Stimulated activated CD4-positive, alpha-beta T cell treated with anti-CD3 and anti-CD28 coated beads, Interleukin-12 subunit alpha, Interleukin-12 subunit beta, amount 100 ng/mL, for 4 hours (primary cell): ENCODE measurements at regions not wholly inside any gene's neighbourhood (a gene's known extent, or its start where the extent isn't known, plus 50 kb on each side); places are given as distances from the start of the nearest gene placed in this dataset.

Experiments
- DNase-seq: peaks from one replicate; pipeline ENCODE4 v3.0.0-alpha.2; 2020

DNA sequence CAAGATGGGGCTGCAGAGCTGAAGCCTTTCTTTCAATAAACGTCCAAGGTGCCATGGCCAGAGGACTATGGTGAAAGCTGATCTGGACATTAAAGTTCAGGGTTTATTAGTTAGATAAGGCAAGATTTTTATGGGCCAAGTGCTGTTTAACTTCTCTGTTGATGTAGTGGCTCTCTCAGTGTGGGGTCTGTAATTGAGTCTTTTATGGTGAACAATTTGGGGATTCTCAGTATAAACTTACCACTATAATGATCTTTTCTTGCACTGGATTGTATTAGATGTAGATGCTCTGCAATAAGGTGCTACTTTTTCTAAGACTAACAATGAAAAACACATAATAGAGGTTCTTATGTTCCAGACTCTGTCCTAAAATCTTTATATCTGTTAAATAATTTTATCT lies 190.1 kb upstream of the KLF12 start:
- no peak for DNase-seq

DNA sequence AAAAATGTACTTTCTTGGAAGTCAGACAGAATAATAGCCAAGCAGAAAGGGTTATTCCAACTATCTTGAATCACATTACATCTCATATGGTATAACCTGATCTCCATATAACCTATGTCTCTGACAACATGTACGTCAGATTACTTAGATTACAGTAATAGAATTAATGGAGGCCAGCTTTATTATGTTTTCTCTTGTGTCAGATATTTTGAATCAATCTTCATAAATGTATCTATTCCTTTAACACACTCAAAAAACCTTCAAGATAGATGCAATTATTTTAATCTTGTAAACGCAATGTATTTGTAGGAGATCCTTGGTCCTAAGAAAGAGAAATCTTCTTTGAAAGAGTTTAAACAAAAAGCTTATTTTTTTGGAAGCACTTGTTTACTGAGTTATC lies 188.4 kb upstream of the KLF12 start:
- no peak for DNase-seq

DNA sequence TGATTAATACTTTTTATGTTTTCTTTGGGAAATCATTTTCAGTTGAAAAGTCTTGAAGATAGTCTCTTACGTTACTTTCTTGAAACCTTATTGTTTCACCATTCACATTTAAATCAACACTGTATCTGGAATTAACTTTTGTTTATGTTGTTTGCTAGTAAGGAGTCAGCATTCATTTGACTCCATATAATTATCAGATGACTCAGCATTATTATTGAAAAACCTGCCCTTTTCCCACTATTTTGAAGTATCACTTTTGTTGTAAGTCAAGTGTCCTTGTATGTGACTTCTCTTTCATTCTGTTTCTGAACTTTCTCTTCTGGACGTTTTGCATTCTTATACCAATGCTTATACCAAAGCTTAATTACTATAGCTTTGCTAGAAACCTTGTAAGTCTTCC lies 186.1 kb upstream of the KLF12 start:
- no peak for DNase-seq

DNA sequence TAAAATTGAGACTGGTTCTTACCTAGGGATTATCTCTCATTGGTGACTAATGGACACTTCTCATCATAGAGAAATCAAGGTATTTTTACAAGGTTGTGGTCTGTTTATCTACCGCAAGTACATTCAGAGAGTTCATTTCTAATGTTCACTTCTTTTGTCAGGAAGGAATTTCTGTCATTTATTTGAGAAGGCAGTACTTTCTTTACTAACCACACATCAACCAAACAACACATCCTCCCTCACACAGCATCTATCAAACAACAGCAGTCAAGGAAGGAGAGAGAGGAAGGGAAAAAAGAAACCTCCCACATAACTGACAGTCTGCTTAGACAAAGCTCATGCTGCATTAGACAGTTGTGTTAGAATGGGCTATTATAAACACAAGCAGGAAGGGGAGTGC lies 182.3 kb upstream of the KLF12 start:
- DNase-seq: no peak

DNA sequence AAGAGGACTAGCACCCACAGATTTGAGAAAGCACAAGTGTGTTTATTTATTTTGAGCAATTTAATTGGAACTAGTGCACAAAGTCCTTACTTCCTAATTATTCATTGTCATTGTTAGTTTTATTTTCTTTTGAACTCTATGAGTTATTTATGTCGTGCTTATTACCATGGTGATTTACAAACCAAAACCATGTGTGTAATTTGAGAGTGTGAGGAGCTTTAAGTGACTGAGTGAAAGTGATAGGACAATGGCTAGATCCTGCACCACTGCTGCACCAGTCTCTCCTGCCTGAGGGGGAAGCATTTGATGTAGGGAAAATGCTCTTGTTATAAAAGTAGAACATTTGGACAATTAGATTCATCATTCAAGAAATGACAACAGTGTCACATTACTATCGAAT lies 172.3 kb upstream of the KLF12 start:
- DNase-seq: no peak

DNA sequence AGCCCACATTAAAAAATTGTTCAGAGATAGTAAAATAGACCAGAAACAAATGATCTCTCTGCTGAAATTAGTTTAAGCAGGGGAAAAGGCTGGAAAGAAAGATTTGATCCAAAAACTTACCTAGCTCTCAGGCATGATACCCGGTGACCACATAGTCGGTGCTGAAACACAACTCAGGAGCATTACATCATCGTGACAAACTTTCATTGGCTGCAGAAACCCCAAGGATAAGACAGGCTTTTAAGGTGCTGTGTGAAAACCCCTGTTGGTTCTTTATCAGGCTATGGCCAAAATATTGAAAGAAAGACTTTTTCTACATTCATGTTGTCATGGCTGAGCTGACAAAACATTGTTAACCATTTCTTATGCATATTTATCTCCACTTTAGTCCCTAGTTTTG lies 171.7 kb upstream of the KLF12 start:
- no peak for DNase-seq

DNA sequence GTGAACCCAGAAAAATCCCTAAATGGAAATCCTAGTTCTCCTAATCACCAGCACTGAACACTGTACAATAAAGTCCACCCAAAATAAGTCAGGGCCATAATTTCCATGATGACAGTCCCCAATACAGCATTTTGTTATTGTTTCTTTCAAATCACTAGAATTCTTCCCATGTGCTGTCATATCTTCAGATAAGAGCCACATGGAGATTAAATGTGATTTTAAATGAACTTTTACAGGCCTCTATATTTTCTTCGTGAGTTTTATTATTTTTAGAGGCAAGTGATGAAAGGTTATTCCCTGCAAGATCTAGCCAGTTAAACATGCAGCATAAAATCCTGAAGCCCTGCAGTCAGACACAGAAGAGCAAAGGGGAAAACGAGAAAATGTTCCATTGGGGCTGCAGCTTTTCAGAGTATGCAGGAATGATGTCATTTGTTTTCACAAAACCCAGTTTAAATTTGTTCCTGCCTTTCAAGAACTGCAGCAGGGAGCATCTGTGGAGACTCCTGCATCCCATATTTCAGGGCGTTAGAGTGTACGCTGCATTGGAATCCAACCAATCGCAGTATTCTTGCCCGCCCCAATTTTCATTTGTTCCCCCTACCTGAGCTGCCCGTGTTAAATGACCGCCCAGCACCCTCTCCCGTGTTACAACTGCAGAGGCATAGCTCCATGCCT lies 167.2 kb upstream of the KLF12 start:
- no peak for DNase-seq

DNA sequence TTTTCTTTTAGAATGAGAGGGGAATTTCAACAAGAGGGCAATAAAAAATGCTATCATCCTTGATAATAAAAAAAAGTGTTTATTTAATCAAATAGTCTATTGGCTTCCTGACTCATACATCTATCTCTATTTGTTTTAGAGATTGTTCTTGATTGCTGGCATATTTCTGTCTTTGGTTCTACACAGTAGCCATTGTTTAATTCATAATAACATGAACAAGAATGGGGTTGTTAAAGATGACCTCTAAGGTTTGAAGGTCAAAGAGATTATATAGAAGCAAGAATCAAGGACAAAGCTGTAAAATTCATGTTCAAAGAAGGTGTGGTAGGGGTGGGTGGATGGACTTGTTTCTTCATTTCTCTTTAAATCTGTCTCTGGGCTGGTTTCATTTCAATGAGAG lies 166.0 kb upstream of the KLF12 start:
- DNase-seq: no peak

DNA sequence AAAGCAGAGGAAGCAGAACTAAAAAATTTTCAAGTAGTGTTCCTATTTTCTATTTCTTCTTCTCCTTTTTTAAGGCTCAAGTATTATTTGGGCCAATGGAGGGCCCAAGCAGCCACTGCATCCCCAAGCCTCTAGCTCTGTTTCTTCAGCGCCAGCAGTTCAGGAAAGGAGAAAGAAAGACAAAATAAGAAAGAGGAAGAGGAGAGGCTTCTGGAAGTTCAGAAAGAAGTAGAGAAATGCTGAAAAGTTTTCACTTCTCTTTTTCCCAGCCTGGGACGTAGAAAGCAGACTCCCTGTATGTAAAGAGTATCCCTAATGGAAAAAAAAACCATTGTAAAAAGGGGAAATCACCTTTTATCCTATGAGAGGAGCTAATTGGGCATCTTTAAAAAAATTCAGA lies 165.5 kb upstream of the KLF12 start:
- DNase-seq: no peak

DNA sequence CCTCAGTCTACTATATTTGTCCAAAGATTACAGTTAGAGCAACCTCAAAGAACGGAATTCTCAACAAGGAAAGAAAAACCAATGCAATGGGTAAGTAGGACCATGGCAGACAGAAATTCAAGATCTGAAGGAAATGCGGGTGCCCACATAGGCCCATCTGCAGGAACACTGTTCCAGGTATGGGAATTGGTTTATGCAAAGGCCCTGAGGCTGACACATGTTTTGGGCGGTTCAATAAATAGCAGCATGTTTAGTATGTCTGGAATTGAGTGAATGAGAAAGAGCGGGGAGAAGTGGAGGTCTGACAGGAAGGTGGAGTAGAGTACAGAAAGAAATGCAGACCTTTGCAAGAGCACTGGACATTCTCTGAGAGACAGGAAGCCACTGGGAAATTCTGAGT lies 164.7 kb upstream of the KLF12 start:
- DNase-seq: no peak

DNA sequence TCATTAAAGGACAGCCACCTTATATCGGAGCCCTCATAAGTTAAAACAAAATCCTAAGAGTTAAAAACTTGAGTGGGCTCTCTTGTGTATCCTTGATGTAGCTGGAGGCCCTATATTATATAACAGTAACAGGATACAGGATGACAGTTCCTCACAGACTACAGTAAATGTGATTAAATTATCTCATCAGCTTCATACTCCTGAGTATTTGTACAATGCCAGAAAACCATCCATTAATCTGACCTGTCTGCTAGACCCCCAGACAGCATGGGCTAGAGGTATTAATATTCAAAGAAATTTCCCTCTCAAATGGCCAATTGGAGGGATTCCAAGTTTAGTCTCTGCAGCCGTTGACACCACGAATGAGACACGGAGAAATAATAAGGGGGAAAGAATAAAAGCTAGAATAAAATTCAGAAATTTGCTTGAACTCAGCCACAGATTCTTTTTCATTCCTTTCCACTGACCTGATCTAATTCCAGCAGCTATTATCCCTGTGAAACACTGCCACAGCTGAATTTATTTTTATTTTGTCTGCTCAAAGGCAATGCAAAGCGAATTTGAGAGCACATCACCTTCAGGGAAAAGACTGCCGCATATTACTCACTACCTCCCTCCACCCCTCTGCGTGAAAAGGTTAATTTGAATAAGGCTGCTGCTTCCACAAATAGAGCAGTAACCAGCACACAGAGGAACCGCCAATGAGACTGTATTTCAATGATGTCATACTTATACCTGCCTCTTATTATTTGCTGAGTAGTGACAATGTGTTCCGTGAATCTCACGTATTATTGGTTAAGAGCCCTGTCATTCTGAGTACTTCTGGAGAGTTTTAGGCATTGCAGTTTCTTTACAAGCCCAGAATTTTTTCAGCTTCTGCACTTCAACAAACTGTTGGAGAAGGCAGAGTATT lies 155.9 kb upstream of the KLF12 start:
- DNase-seq: no peak

DNA sequence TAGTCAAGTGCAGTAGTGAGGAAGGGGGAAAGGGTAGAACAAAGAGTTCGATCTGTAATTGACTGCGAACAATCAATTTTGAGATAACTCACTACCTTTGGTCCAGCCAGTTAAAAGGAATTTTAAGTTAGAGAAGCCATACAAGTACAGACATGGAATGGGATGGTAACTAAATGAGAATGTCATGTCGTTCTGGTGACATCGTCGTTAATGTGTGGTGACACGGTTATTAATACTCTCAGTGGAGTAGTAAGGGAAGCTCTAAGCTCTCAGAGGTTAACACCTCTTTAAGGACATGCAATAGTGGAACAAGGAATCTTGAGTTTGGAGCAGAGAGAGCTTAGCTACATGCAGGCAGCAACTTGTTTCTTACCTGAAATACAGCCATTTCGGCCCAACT lies 154.9 kb upstream of the KLF12 start:
- DNase-seq: no peak

DNA sequence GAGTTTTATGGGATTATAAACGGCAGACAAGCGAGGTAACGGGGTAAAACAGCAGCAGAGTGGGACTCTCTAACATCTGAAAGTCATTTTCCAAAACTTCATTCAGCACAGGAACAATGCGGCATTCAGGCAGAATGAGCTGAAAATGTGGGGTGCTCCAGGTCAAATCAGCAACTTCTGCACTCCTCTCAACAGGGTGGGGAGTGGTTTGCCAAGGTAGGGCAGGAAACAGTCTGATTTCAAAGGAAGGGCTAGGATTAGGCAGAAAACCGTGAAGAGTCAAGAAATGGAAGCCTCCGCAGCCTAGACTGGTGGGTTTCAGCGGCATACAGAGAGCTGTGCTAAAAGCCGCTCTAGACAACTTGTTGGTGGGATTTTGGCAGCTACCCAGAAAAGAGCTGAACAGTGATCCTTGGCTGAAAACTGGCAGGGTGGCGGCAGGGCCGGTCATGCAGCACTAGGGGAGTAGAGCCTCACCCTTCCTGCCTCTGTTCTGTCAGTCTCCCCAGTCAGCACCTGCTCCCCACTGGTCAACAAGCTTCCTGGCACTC lies 154.2 kb upstream of the KLF12 start:
- DNase-seq: no peak

DNA sequence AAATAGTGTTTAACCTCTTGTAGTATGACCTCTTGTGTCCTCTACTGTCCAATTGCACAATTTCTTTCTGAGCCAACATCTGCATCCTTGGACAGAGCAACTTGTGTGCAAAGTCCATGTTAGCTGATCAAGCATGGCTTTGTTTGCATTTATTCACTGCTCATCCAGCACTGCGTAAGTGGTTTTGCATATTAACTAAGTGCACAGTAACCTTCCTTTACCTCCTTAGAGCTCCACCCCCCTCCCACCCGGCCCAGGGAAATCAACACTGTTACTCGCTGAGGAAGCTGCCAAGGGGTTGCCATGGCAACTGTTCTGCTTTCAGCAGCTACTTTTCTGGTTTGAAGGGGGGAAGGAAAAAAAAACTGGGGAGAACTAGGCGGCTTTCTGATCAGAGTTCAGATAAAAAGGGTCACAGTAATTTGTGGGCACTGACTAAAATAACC lies 153.5 kb upstream of the KLF12 start:
- DNase-seq: peak; percentile 67

DNA sequence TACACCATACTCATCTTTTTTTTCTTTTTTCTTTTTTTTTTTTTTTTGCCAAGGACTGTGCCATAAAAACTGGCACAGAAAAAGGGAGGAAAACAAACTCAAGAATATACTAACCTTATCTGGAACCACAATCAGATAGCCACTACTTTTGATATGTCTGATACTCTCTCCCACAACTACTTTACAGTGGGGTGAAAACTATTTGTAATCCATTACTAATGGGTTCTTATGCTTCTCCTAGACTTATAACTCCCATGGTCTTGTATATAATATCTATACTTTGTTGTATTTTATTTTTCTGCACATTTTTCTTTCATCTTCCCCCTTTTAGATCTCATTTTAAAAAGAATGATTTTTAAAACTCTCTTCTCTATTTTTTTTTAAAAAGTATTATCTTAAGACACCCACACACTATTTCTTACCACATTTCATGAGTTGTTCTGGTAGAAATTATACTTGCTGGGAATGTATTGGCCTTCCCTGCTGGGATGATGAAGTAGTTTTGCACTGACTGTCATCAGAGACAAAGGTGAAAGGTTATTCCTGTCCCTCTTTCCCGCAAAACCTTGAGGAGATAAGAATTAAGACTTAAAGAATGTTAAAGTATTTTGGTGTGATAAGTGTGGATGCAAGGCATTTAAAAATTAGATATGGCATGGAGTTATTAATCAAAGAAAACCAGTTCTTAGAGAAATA lies 146.7 kb upstream of the KLF12 start:
- DNase-seq: no peak

DNA sequence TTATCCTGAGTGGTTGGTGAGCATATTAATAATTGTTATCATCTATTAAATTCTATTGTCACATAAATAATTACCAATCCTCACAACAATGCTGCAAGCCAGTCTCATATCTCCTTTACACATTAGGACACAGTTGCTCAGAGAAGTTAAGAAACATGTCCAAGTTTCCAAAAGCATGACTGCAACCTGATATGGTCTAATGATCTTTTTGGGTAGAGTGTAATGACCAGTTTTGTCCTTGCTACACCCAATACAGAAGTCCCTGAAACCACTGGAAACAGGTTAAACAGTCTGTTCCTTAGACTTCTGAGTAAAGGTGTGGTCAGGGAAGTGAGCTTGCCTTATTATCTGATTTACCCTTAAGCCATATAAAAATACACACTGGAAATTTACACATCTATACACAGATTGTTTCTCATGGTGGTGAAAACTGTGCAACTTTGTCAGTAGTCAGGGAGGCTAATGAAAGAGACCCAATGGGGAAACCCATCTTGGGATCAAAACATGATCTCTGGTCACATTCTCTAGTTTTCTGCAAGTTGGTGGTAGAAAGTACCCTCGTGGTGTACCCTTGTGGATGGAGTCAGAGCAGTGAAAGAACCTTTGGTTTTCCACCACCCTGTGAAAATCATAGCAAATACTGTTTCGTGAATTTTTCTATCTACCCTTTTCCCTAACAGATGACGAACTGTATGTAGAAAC lies 146.0 kb upstream of the KLF12 start:
- no peak for DNase-seq

DNA sequence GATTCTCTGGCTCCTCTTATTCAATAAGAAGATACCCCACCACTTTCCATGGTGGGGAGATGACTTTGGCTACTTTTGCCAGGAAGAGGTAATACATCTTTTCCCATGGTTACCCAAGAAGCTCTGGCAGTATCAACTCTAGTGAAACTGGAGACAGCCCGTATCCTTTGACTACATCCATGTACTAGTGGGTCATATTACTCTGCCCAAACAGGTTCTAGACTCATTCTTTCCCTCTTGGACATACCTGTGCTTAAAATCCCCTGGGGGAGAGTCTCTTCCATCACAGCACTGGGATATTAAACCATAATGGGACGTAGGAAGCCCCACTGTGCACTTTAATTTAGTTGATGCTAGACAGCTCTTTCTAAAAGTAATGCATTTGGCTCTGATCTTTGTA lies 144.7 kb upstream of the KLF12 start:
- DNase-seq: no peak

DNA sequence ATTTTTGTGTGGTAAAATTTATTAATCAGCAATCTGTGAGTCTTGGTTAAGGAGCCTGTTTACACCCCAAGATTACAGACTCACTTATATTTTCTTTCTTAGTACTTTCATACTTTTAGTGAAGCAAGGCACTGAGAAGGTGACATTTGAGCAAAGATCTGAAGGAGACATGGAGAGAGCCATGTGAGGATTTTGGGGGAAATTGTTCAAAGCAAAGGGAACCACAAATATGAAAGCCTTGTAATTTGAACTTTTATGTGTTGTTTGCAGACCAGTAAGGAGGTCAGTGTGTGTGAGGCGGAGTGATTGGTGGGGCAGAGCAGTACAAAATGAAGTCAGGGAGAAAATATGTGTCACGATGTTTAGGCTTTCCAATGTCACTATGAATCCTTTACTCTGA lies 140.7 kb upstream of the KLF12 start:
- DNase-seq: no peak

DNA sequence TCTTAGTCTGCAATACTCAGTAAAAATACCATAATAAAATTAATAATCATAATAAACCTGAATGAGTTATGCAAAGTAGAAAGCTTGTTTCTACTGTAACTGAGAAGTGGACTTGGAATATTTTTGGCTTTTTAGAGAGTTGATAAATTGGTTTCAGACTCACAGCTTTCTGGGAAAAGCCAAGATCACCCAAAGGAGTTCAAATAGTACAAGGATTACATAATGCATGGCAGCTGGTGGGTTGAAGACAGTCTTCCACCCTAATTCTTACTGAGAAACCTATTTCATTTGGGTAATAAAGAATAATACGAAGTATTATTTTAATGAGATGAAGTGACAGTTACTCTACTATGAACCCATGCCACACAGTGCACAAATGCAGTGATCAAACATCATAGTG lies 139.4 kb upstream of the KLF12 start:
- DNase-seq: no peak

DNA sequence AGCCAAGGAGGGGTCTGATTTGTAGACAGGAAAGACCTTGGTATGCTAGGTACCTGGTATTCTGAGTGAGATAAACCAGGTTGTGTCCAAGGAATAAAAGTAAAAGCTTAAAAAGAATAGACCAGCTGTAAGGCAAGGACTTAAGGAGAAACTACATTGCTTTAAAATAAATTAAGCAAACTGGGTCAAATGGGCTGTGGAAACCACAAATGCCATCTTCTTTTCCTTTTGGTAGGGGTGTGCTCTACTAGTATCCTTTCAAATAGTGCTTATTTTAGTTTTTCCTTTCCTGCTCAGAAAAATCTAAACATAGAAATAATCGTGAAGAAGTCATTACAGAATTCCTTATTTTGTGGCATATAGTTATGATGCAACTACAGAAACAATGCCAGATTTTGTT lies 138.6 kb upstream of the KLF12 start:
- no peak for DNase-seq

DNA sequence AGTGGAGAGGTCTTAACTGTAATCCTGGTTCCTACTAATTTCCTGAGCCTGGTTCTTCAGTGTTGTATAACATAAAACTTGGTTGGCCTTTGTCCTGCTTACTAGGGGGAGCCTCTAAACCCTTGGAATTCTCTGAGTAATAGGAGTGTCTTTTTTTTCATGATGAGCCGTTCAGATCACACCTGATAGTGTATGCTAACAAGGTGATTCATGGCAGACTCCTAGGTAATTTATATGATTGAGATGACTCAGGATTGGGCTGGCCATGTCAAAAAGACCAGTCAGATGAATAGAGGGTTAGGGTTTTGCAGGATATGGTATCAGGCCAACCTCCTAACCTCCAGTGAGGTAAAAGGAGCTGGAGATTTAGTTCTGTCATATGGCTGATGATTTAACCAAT lies 135.8 kb upstream of the KLF12 start:
- no peak for DNase-seq

DNA sequence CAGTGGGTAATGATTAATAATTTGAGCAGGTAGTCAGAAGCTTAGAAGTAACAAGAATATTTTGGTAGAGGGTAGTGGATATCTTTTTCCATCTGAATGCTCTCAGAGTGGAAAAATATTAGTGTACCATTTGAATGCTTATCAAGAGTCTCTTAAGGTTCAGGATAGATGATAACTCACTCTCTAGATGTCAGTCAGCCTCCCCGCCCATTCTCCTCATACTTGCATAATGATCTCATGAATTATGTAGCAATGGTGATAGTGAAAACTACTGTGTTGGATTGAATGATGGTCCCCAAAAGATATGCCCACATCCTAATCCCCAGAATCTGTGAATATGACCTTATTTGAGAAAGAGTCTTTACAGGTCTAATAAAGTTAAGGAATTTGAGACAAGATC lies 132.7 kb upstream of the KLF12 start:
- no peak for DNase-seq

DNA sequence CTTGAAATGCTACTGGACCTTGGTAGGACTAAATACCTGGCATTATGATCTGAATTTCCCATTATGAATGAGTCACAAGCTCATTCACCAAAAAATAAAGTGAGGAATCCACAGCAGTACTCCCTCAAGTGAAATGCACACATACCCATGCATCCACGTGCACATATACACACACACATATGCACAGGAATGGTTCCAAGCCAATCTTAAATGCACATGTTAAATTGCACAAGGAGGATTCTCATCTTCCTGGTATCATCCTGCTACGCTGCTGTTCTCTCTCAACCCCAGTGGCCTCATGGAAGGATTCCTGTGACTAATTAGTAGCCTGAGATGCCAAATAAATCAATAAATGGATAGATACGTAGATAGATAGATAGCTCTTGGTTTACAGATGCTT lies 132.1 kb upstream of the KLF12 start:
- no peak for DNase-seq
